Progenitor cell of endocrine pancreas (in vitro differentiated cells): ENCODE measurements at regions not wholly inside any gene's neighbourhood (a gene's known extent, or its start where the extent isn't known, plus 50 kb on each side); places are given as distances from the start of the nearest gene placed in this dataset.
"Not testable (repeated sequence)": the region's sequence is repeated elsewhere in the genome, so short reads cannot be mapped to it uniquely, and the experiment has no call there.

Source experiments
- DNase-seq: peaks from one replicate; pipeline ENCODE4 v3.0.0; 2021; ENCODE audit warnings: low spot score; ENCODE audit not compliant: unreplicated experiment
- H3K27ac Mint-ChIP-seq: 2 replicates; pipeline ENCODE4 v1.8.0; 2021; ENCODE audit warnings: mild to moderate bottlenecking, moderate library complexity, mixed read lengths
- H3K27me3 Mint-ChIP-seq: 2 replicates; pipeline ENCODE4 v1.8.0; 2021; ENCODE audit warnings: mixed read lengths
- H3K36me3 Mint-ChIP-seq: 2 replicates; pipeline ENCODE4 v1.8.0; 2022; ENCODE audit warnings: mixed read lengths; ENCODE audit not compliant: insufficient read depth
- H3K4me1 Mint-ChIP-seq: 2 replicates; pipeline ENCODE4 v1.8.0; 2021; ENCODE audit warnings: low read depth, mixed read lengths
- H3K4me3 Mint-ChIP-seq: 2 replicates; pipeline ENCODE4 v1.8.0; 2021; ENCODE audit warnings: low read depth, mild to moderate bottlenecking, moderate library complexity, mixed read lengths
- H3K9me3 Mint-ChIP-seq: 2 replicates; pipeline ENCODE4 v1.8.0; 2021; ENCODE audit warnings: low read depth, mixed read lengths
- TF ChIP-seq, protein P1 (sequence below): fragments of 200-600 bp; sonication (generic); IDR thresholded peaks from one replicate; pipeline ENCODE4 v1.5.0; 2021; ENCODE audit warnings: antibody characterized with exemption, mild to moderate bottlenecking; ENCODE audit not compliant: unreplicated experiment

DNA sequence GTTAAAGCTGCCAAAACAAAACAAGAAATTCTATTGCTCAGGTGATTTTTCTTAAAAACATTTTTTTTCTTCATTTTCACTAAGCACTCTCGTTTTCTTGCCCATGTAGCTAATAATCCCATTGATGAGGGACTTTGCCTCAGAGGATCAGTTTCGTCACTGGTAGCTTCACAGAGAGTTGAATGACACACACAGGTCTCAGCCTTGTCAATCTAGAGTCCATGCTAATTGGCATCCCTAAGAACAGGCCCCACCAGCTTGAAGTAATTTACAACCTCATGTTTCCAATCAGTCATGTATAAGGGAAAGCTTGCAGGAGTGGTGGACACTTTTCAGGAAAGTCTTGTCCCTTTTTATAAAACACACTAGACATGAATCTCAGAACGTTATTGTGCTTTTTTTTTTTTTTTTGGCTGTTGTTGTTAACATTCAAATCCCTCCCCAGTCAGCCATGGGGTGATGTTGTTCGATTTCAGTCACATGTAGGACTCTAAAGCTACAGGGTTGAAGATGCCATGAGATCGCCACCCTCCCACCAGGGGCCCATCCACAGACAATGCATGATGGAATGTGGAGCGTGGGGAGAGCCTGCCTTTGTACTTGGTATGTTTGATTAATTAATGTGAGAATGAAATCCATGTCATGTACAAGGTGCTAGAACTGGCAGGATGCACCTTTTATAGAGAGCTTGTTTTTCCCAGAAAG, 232.4 kb upstream of the FZD8 start:
- no peaks in the 10 kb centered on the region for H3K27me3 Mint-ChIP-seq

DNA sequence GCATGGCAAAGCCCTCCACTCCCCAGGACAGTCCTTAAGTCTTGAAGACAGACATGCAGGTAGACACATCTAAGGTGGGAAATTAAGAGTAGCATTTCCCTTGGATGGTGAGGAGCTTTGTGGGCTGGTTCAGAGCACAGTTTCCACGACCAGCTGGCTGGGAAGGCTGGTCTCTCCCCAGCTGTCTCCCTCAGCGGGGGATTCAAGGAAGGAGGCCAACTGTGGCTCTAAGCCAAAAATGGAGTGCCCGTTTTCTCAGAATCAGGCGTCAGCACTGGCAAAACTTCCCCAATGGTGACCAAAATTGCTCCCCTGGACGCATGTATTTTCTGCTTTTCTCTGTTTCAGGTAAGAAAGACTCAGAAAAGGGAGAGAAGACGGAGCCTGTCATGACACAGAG, 230.6 kb upstream of the FZD8 start:
- no peaks in the 10 kb centered on the region for H3K27me3 Mint-ChIP-seq
- H3K9me3 Mint-ChIP-seq: no peaks in the 10 kb centered on the region
- DNase-seq: no peak
- H3K4me1 Mint-ChIP-seq: peaks cover 27% of the 10 kb centered on the region
- H3K27ac Mint-ChIP-seq: no peak overlapping the region
- H3K4me3 Mint-ChIP-seq: no peak overlapping the region
- TF ChIP-seq, protein P1, sequence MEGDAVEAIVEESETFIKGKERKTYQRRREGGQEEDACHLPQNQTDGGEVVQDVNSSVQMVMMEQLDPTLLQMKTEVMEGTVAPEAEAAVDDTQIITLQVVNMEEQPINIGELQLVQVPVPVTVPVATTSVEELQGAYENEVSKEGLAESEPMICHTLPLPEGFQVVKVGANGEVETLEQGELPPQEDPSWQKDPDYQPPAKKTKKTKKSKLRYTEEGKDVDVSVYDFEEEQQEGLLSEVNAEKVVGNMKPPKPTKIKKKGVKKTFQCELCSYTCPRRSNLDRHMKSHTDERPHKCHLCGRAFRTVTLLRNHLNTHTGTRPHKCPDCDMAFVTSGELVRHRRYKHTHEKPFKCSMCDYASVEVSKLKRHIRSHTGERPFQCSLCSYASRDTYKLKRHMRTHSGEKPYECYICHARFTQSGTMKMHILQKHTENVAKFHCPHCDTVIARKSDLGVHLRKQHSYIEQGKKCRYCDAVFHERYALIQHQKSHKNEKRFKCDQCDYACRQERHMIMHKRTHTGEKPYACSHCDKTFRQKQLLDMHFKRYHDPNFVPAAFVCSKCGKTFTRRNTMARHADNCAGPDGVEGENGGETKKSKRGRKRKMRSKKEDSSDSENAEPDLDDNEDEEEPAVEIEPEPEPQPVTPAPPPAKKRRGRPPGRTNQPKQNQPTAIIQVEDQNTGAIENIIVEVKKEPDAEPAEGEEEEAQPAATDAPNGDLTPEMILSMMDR: no peak
- no peaks in the 10 kb centered on the region for H3K36me3 Mint-ChIP-seq

More for the DNA sequence above, 232.4 kb upstream of the FZD8 start:
- Mint-ChIP-seq H3K36me3 (no peaks in the 10 kb centered on the region), H3K27ac (peak overlapping the region; percentile 91), H3K4me3 (no peak overlapping the region), H3K4me1 (peaks cover 27% of the 10 kb centered on the region), H3K9me3 (no peaks in the 10 kb centered on the region)
- TF ChIP-seq, protein P1: no peak
- DNase-seq: no peak

DNA sequence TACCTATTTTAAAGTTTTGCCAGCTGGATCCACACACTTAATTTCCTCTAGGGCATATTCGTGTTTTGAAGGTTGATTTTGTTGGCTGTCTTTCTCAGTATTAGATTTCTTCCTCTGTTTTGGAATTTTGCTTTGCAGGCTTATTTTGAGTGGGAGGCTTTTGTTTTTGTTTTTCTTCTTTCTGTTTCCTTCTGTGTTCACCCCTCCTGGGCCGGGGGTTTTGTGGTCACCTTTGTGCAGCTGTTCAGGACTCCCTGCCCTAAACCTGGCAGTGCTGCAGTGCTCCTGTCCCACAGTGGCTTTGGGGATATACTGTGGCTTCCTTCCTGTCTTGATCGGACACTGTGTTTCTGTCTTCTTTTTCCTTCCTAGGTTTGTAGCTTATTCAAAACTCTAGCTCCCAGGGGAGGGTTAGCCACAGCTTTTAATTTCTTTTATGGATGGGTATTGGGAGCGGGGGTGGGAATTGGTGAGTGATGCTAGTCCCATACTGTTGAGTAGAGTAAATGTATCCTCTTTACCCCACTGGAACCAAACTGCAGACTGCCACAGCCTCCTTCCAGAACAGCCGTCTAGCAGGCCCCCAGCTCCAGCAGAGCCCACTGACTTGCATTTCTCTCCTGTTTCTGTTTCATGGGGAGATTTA, 228.7 kb upstream of the FZD8 start:
- H3K9me3 Mint-ChIP-seq: no peaks in the 10 kb centered on the region
- DNase-seq: no peak
- H3K27ac Mint-ChIP-seq: no peak overlapping the region
- TF ChIP-seq, protein P1: no peak
- no peaks in the 10 kb centered on the region for H3K27me3 Mint-ChIP-seq
- H3K36me3 Mint-ChIP-seq: no peaks in the 10 kb centered on the region
- peaks cover 22% of the 10 kb centered on the region for H3K4me1 Mint-ChIP-seq
- H3K4me3 Mint-ChIP-seq: no peak overlapping the region

DNA sequence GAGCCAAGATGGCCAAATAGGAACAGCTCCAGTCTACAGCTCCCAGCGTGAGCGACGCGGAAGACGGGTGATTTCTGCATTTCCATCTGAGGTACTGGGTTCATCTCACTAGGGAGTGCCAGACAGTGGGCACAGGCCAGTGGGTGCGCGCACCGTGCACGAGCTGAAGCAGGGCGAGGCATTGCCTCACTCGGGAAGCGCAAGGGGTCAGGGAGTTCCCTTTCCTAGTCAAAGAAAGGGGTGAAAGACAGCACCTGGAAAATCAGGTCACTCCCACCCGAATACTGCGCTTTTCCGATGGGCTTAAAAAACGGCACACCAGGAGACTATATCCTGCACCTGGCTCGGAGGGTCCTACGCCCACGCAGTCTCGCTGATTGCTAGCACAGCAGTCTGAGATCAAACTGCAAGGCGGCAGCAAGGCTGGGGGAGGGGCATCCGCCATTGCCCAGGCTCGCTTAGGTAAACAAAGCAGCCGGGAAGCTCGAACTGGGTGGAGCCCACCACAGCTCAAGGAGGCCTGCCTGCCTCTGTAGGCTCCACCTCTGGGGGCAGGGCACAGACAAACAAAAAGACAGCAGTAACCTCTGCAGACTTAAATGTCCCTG, 216.7 kb upstream of the FZD8 start:
- H3K4me1 Mint-ChIP-seq, DNase-seq, H3K36me3 Mint-ChIP-seq, H3K27ac Mint-ChIP-seq, H3K27me3 Mint-ChIP-seq, H3K9me3 Mint-ChIP-seq: not testable (repeated sequence)
- peak overlapping the region; percentile 70 for H3K4me3 Mint-ChIP-seq

DNA sequence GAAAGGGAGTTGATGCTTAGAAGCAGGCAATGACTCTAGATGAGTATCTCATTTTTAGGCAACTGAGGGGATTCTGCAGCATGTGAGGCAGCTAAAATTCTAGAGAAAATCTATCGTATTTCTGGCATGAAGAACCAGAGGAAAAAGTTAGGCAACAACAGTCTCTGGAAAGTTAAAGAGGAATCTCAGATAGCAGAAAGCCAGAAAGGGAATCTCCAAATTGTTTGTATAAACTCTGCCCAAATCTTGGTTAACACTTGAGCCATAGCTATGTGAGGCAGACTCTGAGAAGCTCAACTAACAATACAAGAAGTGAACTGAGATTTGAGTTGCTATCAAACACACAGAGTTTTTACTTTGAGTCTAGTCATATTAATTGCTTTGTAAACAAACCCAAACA, 215.8 kb upstream of the FZD8 start:
- DNase-seq: no peak
- no peak overlapping the region for H3K27ac Mint-ChIP-seq
- H3K27me3 Mint-ChIP-seq: no peaks in the 10 kb centered on the region
- no peak overlapping the region for H3K4me3 Mint-ChIP-seq
- TF ChIP-seq, protein P1: no peak
- H3K4me1 Mint-ChIP-seq: peaks cover 10% of the 10 kb centered on the region
- H3K36me3 Mint-ChIP-seq: no peaks in the 10 kb centered on the region
- peaks cover 3% of the 10 kb centered on the region for H3K9me3 Mint-ChIP-seq
